NCI-H2081 treated with DMSO at 0.1 percent for 48 hours (cell line): ENCODE measurements at regions not wholly inside any gene's neighbourhood (a gene's known extent, or its start where the extent isn't known, plus 50 kb on each side); places are given as distances from the start of the nearest gene placed in this dataset.
A peak's percentile ranks its signal among the peaks of the same experiment; 100 is the strongest.

Source experiments
- DNase-seq: peaks from one replicate; lab custom pipeline; 2025; lab: John Stamatoyannopoulos, UW

GRCh38 chr14:94960285-94961001 lies 190.5 kb upstream of the GSC start:
- DNase-seq, result no peak

- DNase-seq, result no peak
Measured at GRCh38 chr14:94953541-94954260, 183.8 kb upstream of the GSC start.

GRCh38 chr14:94952097-94952496 lies 182.2 kb upstream of the GSC start:
- no peak for DNase-seq

- DNase-seq, result no peak
Measured at GRCh38 chr14:94946244-94946643, 176.3 kb upstream of the GSC start.

- DNase-seq, result no peak
Measured at GRCh38 chr14:94945615-94946014, 175.7 kb upstream of the GSC start.

GRCh38 chr14:94944636-94945258 lies 174.8 kb upstream of the GSC start:
- no peak for DNase-seq

- no peak for DNase-seq
Measured at GRCh38 chr14:94942601-94943000, 172.7 kb upstream of the GSC start.

GRCh38 chr14:94941311-94941710 lies 171.4 kb upstream of the GSC start:
- DNase-seq, result no peak

GRCh38 chr14:94940263-94940993 lies 170.5 kb upstream of the GSC start:
- no peak for DNase-seq

GRCh38 chr14:94938016-94938415 lies 168.1 kb upstream of the GSC start:
- no peak for DNase-seq

- DNase-seq, result no peak
Measured at GRCh38 chr14:94936901-94937685, 167.2 kb upstream of the GSC start.

GRCh38 chr14:94936401-94936892 lies 166.5 kb upstream of the GSC start:
- peak; percentile 3 for DNase-seq

GRCh38 chr14:94935706-94936300 lies 165.9 kb upstream of the GSC start:
- DNase-seq, result no peak

GRCh38 chr14:94934276-94934810 lies 164.4 kb upstream of the GSC start:
- no peak for DNase-seq

GRCh38 chr14:94933486-94933885 lies 163.6 kb upstream of the GSC start:
- DNase-seq, result no peak

GRCh38 chr14:94932589-94932988 lies 162.7 kb upstream of the GSC start:
- DNase-seq, result no peak

- DNase-seq, result no peak
Measured at GRCh38 chr14:94930690-94931089, 160.8 kb upstream of the GSC start.

- no peak for DNase-seq
Measured at GRCh38 chr14:94929354-94929753, 159.4 kb upstream of the GSC start.

GRCh38 chr14:94926176-94926575 lies 156.3 kb upstream of the GSC start:
- no peak for DNase-seq

GRCh38 chr14:94925416-94926173 lies 155.7 kb upstream of the GSC start:
- no peak for DNase-seq
